ENCODE measurements at regions not wholly inside any gene's neighbourhood (a gene's known extent, or its start where the extent isn't known, plus 50 kb on each side); places are given as distances from the start of the nearest gene placed in this dataset.

GRCh38 chr12:124490584-124491305 is 76.7 kb downstream of the NCOR2 start:
- no peak for DNase-seq (ENCODE audit: low read depth in 1 of 2, low spot score in 1 of 2)
- TF ChIP-seq GABPA (IDR thresholded peaks at IDR 0.05; ENCODE audit: low read depth) = no peak
- no peak for TF ChIP-seq SPI1 (IDR thresholded peaks at IDR 0.05; ENCODE audit: borderline replicate concordance, low read depth)
- TF ChIP-seq POLR2AphosphoS5 (IDR thresholded peaks at IDR 0.05; ENCODE audit: low read depth) = no peak
- TF ChIP-seq, protein P1, sequence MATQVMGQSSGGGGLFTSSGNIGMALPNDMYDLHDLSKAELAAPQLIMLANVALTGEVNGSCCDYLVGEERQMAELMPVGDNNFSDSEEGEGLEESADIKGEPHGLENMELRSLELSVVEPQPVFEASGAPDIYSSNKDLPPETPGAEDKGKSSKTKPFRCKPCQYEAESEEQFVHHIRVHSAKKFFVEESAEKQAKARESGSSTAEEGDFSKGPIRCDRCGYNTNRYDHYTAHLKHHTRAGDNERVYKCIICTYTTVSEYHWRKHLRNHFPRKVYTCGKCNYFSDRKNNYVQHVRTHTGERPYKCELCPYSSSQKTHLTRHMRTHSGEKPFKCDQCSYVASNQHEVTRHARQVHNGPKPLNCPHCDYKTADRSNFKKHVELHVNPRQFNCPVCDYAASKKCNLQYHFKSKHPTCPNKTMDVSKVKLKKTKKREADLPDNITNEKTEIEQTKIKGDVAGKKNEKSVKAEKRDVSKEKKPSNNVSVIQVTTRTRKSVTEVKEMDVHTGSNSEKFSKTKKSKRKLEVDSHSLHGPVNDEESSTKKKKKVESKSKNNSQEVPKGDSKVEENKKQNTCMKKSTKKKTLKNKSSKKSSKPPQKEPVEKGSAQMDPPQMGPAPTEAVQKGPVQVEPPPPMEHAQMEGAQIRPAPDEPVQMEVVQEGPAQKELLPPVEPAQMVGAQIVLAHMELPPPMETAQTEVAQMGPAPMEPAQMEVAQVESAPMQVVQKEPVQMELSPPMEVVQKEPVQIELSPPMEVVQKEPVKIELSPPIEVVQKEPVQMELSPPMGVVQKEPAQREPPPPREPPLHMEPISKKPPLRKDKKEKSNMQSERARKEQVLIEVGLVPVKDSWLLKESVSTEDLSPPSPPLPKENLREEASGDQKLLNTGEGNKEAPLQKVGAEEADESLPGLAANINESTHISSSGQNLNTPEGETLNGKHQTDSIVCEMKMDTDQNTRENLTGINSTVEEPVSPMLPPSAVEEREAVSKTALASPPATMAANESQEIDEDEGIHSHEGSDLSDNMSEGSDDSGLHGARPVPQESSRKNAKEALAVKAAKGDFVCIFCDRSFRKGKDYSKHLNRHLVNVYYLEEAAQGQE (IDR thresholded peaks at IDR 0.05; ENCODE audit: insufficient replicate concordance, low read depth) = no peak
- TF ChIP-seq, protein P2, sequence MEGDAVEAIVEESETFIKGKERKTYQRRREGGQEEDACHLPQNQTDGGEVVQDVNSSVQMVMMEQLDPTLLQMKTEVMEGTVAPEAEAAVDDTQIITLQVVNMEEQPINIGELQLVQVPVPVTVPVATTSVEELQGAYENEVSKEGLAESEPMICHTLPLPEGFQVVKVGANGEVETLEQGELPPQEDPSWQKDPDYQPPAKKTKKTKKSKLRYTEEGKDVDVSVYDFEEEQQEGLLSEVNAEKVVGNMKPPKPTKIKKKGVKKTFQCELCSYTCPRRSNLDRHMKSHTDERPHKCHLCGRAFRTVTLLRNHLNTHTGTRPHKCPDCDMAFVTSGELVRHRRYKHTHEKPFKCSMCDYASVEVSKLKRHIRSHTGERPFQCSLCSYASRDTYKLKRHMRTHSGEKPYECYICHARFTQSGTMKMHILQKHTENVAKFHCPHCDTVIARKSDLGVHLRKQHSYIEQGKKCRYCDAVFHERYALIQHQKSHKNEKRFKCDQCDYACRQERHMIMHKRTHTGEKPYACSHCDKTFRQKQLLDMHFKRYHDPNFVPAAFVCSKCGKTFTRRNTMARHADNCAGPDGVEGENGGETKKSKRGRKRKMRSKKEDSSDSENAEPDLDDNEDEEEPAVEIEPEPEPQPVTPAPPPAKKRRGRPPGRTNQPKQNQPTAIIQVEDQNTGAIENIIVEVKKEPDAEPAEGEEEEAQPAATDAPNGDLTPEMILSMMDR (IDR thresholded peaks at IDR 0.05; ENCODE audit: insufficient read depth, low read length) = no peak
- H3K4me3 ChIP-seq (replicated peaks; ENCODE audit: insufficient read depth, low read length) = no peak overlapping the region
- no peaks in the 10 kb centered on the region for H3K27me3 ChIP-seq (ENCODE audit: insufficient read depth, poor library complexity, severe bottlenecking)
- H3K27ac ChIP-seq (replicated peaks) = no peak overlapping the region

DNA sequence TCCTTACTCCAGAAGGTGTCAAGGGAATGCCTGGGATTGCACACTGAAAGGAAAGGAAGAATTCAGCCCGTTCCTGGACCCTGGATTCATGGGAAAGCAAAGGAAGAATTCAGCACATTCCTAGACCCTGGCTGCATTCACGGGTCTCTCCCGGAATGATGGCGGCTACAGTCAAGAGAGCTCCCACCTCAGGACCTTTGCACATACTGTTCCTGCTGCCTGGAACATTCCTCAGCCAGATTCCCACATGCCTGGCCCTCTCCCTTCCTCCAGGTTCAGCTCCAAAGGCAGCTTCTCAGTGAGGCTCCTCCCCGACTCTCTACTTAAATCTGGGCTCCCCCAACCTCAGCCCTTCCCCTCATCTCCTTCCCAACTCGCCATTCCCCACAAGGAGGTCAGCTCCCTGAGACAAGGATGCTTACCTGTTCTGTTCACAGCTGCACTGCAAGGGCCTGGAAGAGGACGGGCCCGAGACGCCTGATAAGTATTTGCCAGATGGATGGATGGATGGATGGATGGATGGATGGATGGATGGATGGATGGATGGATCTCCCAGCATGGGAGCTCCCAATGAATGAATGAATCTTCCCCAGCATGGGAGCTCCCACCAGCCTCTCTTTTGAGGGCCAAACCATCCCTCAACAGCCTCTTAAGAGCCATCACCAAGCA is 77.4 kb downstream of the NCOR2 start:
- Histone ChIP-seq H3K27ac (replicated peaks) (no peak overlapping the region), H3K27me3 (ENCODE audit: insufficient read depth, poor library complexity, severe bottlenecking) (no peaks in the 10 kb centered on the region), H3K4me3 (replicated peaks; ENCODE audit: insufficient read depth, low read length) (no peak overlapping the region)
- no peak for TF ChIP-seq SPI1 (IDR thresholded peaks at IDR 0.05; ENCODE audit: borderline replicate concordance, low read depth)
- TF ChIP-seq, protein P2 (IDR thresholded peaks at IDR 0.05; ENCODE audit: insufficient read depth, low read length) = no peak
- no peak for TF ChIP-seq POLR2AphosphoS5 (IDR thresholded peaks at IDR 0.05; ENCODE audit: low read depth)
- TF ChIP-seq, protein P1 (IDR thresholded peaks at IDR 0.05; ENCODE audit: insufficient replicate concordance, low read depth) = no peak
- TF ChIP-seq GABPA (IDR thresholded peaks at IDR 0.05; ENCODE audit: low read depth) = no peak
- DNase-seq (ENCODE audit: low read depth in 1 of 2, low spot score in 1 of 2) = no peak

GRCh38 chr12:124489220-124489619 is 78.2 kb downstream of the NCOR2 start:
- H3K4me3 ChIP-seq (replicated peaks; ENCODE audit: insufficient read depth, low read length) = no peak overlapping the region
- no peaks in the 10 kb centered on the region for H3K27me3 ChIP-seq (ENCODE audit: insufficient read depth, poor library complexity, severe bottlenecking)
- TF ChIP-seq GABPA (IDR thresholded peaks at IDR 0.05; ENCODE audit: low read depth) = no peak
- TF ChIP-seq, protein P2 (IDR thresholded peaks at IDR 0.05; ENCODE audit: insufficient read depth, low read length) = no peak
- no peak for TF ChIP-seq SPI1 (IDR thresholded peaks at IDR 0.05; ENCODE audit: borderline replicate concordance, low read depth)
- TF ChIP-seq, protein P1 (IDR thresholded peaks at IDR 0.05; ENCODE audit: insufficient replicate concordance, low read depth) = no peak
- no peak for TF ChIP-seq POLR2AphosphoS5 (IDR thresholded peaks at IDR 0.05; ENCODE audit: low read depth)
- no peak for DNase-seq (ENCODE audit: low read depth in 1 of 2, low spot score in 1 of 2)
- H3K27ac ChIP-seq (replicated peaks) = no peak overlapping the region

Data from HL-60 (cell line).